Fibroblast of lung (primary cell): ENCODE measurements at regions not wholly inside any gene's neighbourhood (a gene's known extent, or its start where the extent isn't known, plus 50 kb on each side); places are given as distances from the start of the nearest gene placed in this dataset.

ENCODE experiments used
- DNase-seq, 2 donors: peaks; one replicate each; pipeline versions ENCODE4 v3.0.0 to v3.0.0-alpha.2; 2010; ENCODE audit warnings: low read depth in 2 of 2
- H2AFZ ChIP-seq: 2 replicates; pipeline ENCODE4 v1.5.1; 2012; ENCODE audit warnings: low read length, control low read depth, inconsistent platforms
- H3K27ac ChIP-seq: 2 replicates; pipeline ENCODE4 v1.5.1; 2011; ENCODE audit warnings: low read length, control low read depth; ENCODE audit not compliant: insufficient read depth
- H3K27me3 ChIP-seq: 2 replicates; pipeline ENCODE4 v1.5.1; 2011; ENCODE audit warnings: mild to moderate bottlenecking, low read length; ENCODE audit not compliant: control insufficient read depth, insufficient read depth
- H3K36me3 ChIP-seq: 2 replicates; pipeline ENCODE4 v1.5.1; 2011; ENCODE audit warnings: low read length; ENCODE audit not compliant: control insufficient read depth, insufficient read depth
- H3K4me1 ChIP-seq: 2 replicates; pipeline ENCODE4 v1.5.1; 2011; ENCODE audit warnings: low read length; ENCODE audit not compliant: control insufficient read depth, insufficient read depth; ENCODE audit errors: extremely low read depth
- H3K4me2 ChIP-seq: 2 replicates; pipeline ENCODE4 v1.5.1; 2011; ENCODE audit warnings: low read length, control low read depth; ENCODE audit not compliant: insufficient read depth; ENCODE audit errors: extremely low read depth
- H3K4me3 ChIP-seq, 4 experiments: fragments of 200-600 bp in 1 of 4; sonication (generic) in 1 of 4; replicated peaks in 1 of 4; 2 replicates each; pipeline ENCODE4 v1.5.1; 2011 to 2016; ENCODE audit warnings: low read length in 4 of 4, low read depth in 3 of 4, mild to moderate bottlenecking in 3 of 4, control low read depth in 2 of 4, inconsistent platforms in 1 of 4, mixed read lengths in 1 of 4; ENCODE audit not compliant: insufficient read depth in 1 of 4; ENCODE audit errors: control extremely low read depth in 1 of 4
- H3K79me2 ChIP-seq: 2 replicates; pipeline ENCODE4 v1.5.1; 2012; ENCODE audit warnings: mild to moderate bottlenecking, low read length, inconsistent platforms; ENCODE audit not compliant: control insufficient read depth, insufficient read depth
- H3K9ac ChIP-seq: 2 replicates; pipeline ENCODE4 v1.5.1; 2011; ENCODE audit warnings: mild to moderate bottlenecking, low read length, control low read depth; ENCODE audit not compliant: insufficient read depth
- H3K9me3 ChIP-seq: 2 replicates; pipeline ENCODE4 v1.5.1; 2012; ENCODE audit warnings: low read depth, low read length; ENCODE audit not compliant: control insufficient read depth, insufficient read depth
- H4K20me1 ChIP-seq: 2 replicates; pipeline ENCODE4 v1.5.1; 2011; ENCODE audit warnings: low read length; ENCODE audit not compliant: control insufficient read depth, insufficient read depth; ENCODE audit errors: extremely low read depth
- CTCF ChIP-seq, 2 donors: IDR thresholded peaks in 1 of 2; conservative IDR thresholded peaks in 1 of 2; 1 replicate in 1 of 2; 2 replicates in 1 of 2; pipeline ENCODE4 v1.5.1; 2011 to 2012; ENCODE audit warnings: low read length in 2 of 2, control low read depth in 1 of 2, inconsistent platforms in 1 of 2, low read depth in 1 of 2, mild to moderate bottlenecking in 1 of 2
- EZH2 ChIP-seq: IDR thresholded peaks from 2 replicates; pipeline ENCODE4 v1.5.1; 2012; ENCODE audit warnings: low read length, control low read depth, mild to moderate bottlenecking; ENCODE audit errors: missing control alignments

GRCh38 chr15:92749946-92750345 is 94.4 kb upstream of the FAM174B start:
- Histone ChIP-seq H3K4me2 (no peak overlapping the region), H3K9me3 (no peaks in the 10 kb centered on the region), H3K79me2 (no peaks in the 10 kb centered on the region), H3K4me1 (no peaks in the 10 kb centered on the region), H4K20me1 (no peaks in the 10 kb centered on the region), H3K27me3 (no peaks in the 10 kb centered on the region), H2AFZ (no peak overlapping the region), H3K36me3 (no peaks in the 10 kb centered on the region), H3K9ac (no peak overlapping the region), H3K4me3 (no peak overlapping the region), H3K27ac (no peak overlapping the region)
- TF ChIP-seq CTCF (conservative IDR thresholded peaks at IDR 0.05 in 1 of 2, IDR thresholded peaks at IDR 0.05 in 1 of 2; ENCODE audit: low read depth in 1 of 2, low read length in 2 of 2) = no peak
- no peak for DNase-seq

- no peak for TF ChIP-seq CTCF (conservative IDR thresholded peaks at IDR 0.05 in 1 of 2, IDR thresholded peaks at IDR 0.05 in 1 of 2; ENCODE audit: low read depth in 1 of 2, low read length in 2 of 2)
- TF ChIP-seq EZH2 = no peak
- Histone ChIP-seq H4K20me1 (no peaks in the 10 kb centered on the region), H3K79me2 (no peaks in the 10 kb centered on the region), H3K4me3 (no peak overlapping the region), H3K4me1 (no peaks in the 10 kb centered on the region), H3K9me3 (no peaks in the 10 kb centered on the region), H3K4me2 (no peak overlapping the region), H3K27ac (no peak overlapping the region), H3K9ac (no peak overlapping the region), H2AFZ (no peak overlapping the region), H3K27me3 (no peaks in the 10 kb centered on the region), H3K36me3 (no peaks in the 10 kb centered on the region)
- DNase-seq = no peak
These were observed 96.0 kb upstream of the FAM174B start for GRCh38 chr15:92751528-92751927.

GRCh38 chr15:92753591-92753990 is 98.0 kb upstream of the FAM174B start:
- H3K9me3 ChIP-seq = no peaks in the 10 kb centered on the region
- no peaks in the 10 kb centered on the region for H3K79me2 ChIP-seq
- no peaks in the 10 kb centered on the region for H3K27me3 ChIP-seq
- no peaks in the 10 kb centered on the region for H4K20me1 ChIP-seq
- no peak overlapping the region for H2AFZ ChIP-seq
- no peaks in the 10 kb centered on the region for H3K36me3 ChIP-seq
- no peak overlapping the region for H3K27ac ChIP-seq
- H3K4me1 ChIP-seq = no peaks in the 10 kb centered on the region
- no peak for TF ChIP-seq EZH2
- no peak for TF ChIP-seq CTCF (conservative IDR thresholded peaks at IDR 0.05 in 1 of 2, IDR thresholded peaks at IDR 0.05 in 1 of 2; ENCODE audit: low read depth in 1 of 2, low read length in 2 of 2)
- no peak overlapping the region for H3K4me3 ChIP-seq
- no peak for DNase-seq
- H3K9ac ChIP-seq = no peak overlapping the region
- no peak overlapping the region for H3K4me2 ChIP-seq
